ENCODE measurements at regions not wholly inside any gene's neighbourhood (a gene's known extent, or its start where the extent isn't known, plus 50 kb on each side); places are given as distances from the start of the nearest gene placed in this dataset.

- DNase-seq (no peak), ATAC-seq (no peak)
- H3K4me1 ChIP-seq (ENCODE audit: control insufficient read depth, insufficient read depth, low read length) = peaks cover 6% of the 10 kb centered on the region
- intact Hi-C loops (cut with DNase I) = no loop called here
- H3K27ac ChIP-seq (ENCODE audit: low read length) = no peak overlapping the region
- H3K27me3 ChIP-seq (ENCODE audit: control insufficient read depth, insufficient read depth) = no peaks in the 10 kb centered on the region
- no peak overlapping the region for H3K4me3 ChIP-seq (ENCODE audit: low read length)
- H3K9me3 ChIP-seq (ENCODE audit: control insufficient read depth, low read length) = peaks cover 2% of the 10 kb centered on the region
- 87% methylated on average over 1 of the region's 1 CpG for WGBS
Measured at GRCh38 chr1:201774983-201775344, 54.0 kb upstream of the IPO9 start.

GRCh38 chr1:201775380-201775779 lies 53.6 kb upstream of the IPO9 start:
- peaks cover 5% of the 10 kb centered on the region for H3K4me1 ChIP-seq (ENCODE audit: control insufficient read depth, insufficient read depth, low read length)
- ATAC-seq = peak in 1 of 2 donors; percentile 14
- DNase-seq = no peak
- H3K9me3 ChIP-seq (ENCODE audit: control insufficient read depth, low read length) = peaks cover 2% of the 10 kb centered on the region
- no peak overlapping the region for H3K4me3 ChIP-seq (ENCODE audit: low read length)
- no peaks in the 10 kb centered on the region for H3K27me3 ChIP-seq (ENCODE audit: control insufficient read depth, insufficient read depth)
- WGBS = 70% methylated on average over 3 of the region's 3 CpGs
- intact Hi-C loops (cut with DNase I) = no loop called here
- H3K27ac ChIP-seq (ENCODE audit: low read length) = no peak overlapping the region

GRCh38 chr1:201778279-201779065 lies 50.5 kb upstream of the IPO9 start:
- 56% methylated on average over 5 of the region's 5 CpGs for WGBS
- peak; percentile 65 to 82 for ATAC-seq
- Histone ChIP-seq H3K4me1 (ENCODE audit: control insufficient read depth, insufficient read depth, low read length) (peaks cover 5% of the 10 kb centered on the region), H3K4me3 (ENCODE audit: low read length) (no peak overlapping the region), H3K27me3 (ENCODE audit: control insufficient read depth, insufficient read depth) (no peaks in the 10 kb centered on the region), H3K27ac (ENCODE audit: low read length) (peak overlapping the region; percentile 31), H3K9me3 (ENCODE audit: control insufficient read depth, low read length) (no peaks in the 10 kb centered on the region)
- no peak for DNase-seq
- intact Hi-C loops (cut with DNase I) = no loop called here

Small RNA genes in the stretch of these regions (microRNA-seq; reads per million reads assigned to microRNA genes)
- gene MIR5191 = 0 reads per million in 2 donors
